OCI-LY3 (cell line): ENCODE measurements at regions not wholly inside any gene's neighbourhood (a gene's known extent, or its start where the extent isn't known, plus 50 kb on each side); places are given as distances from the start of the nearest gene placed in this dataset.

Experiments
- H2AFZ ChIP-seq: fragments of 200-600, 300-600 bp; shearing (Covaris generic); 2 replicates; pipeline ENCODE4 v1.6.0; 2014; ENCODE audit warnings: antibody characterized with exemption, low read depth, low read length
- H3K27ac ChIP-seq: fragments of 200-600, 300-600 bp; sonication (generic); 2 replicates; pipeline ENCODE4 v1.5.1; 2014; ENCODE audit warnings: mild to moderate bottlenecking, low read length, moderate library complexity, mixed read lengths
- H3K27me3 ChIP-seq: fragments of 200-600, 300-600 bp; sonication (generic); 2 replicates; pipeline ENCODE4 v1.6.1; 2014; ENCODE audit warnings: low read depth, low read length, mixed read lengths
- H3K36me3 ChIP-seq: fragments of 200-600, 300-600 bp; sonication (generic); replicated peaks from 2 replicates; pipeline ENCODE3; 2014; ENCODE audit warnings: low read depth, low read length, mixed read lengths
- H3K4me1 ChIP-seq: fragments of 300-600, 200-600 bp; sonication (generic); 2 replicates; pipeline ENCODE4 v1.6.1; 2014; ENCODE audit warnings: low read length, mixed read lengths
- H3K4me2 ChIP-seq: fragments of 200-600, 300-600 bp; sonication (generic); 2 replicates; pipeline ENCODE4 v1.6.1; 2014; ENCODE audit warnings: low read length, mixed read lengths
- H3K4me3 ChIP-seq: fragments of 300-600, 200-600 bp; sonication (generic); 2 replicates; pipeline ENCODE4 v1.5.1; 2014; ENCODE audit warnings: antibody characterized with exemption, mild to moderate bottlenecking, low read length, moderate library complexity
- H3K79me2 ChIP-seq: fragments of 300-600, 200-600 bp; shearing (Covaris generic); 2 replicates; pipeline ENCODE4 v1.6.1; 2014; ENCODE audit warnings: mild to moderate bottlenecking, low read length, mixed read lengths
- H3K9ac ChIP-seq: fragments of 300-600, 200-600 bp; shearing (Covaris generic); 2 replicates; pipeline ENCODE4 v1.6.0; 2014; ENCODE audit warnings: mild to moderate bottlenecking, low read length, moderate library complexity
- H3K9me3 ChIP-seq: fragments of 200-600, 300-600 bp; shearing (Covaris generic); 2 replicates; pipeline ENCODE4 v1.6.1; 2014; ENCODE audit warnings: low read length, mixed read lengths; ENCODE audit not compliant: insufficient read depth
- H4K20me1 ChIP-seq: fragments of 200-600, 300-600 bp; sonication (generic); 2 replicates; pipeline ENCODE4 v1.6.1; 2016; ENCODE audit warnings: low read length, mixed read lengths; ENCODE audit not compliant: insufficient read depth
- CTCF ChIP-seq: fragments of 200-600, 300-600 bp; sonication (generic); IDR thresholded peaks from 2 replicates; pipeline ENCODE4 v1.5.1; 2014; ENCODE audit warnings: antibody characterized with exemption, low read length, low read depth
- EZH2phosphoT487 ChIP-seq: fragments of 200-600 bp; shearing (Covaris generic); IDR thresholded peaks from 2 replicates; pipeline ENCODE4 v1.6.1; 2018; ENCODE audit warnings: antibody characterized with exemption, mixed run types, low read depth

- H3K9me3 ChIP-seq = peaks cover 9% of the 10 kb centered on the region
- no peaks in the 10 kb centered on the region for H3K4me1 ChIP-seq
- H3K79me2 ChIP-seq = no peaks in the 10 kb centered on the region
- H3K9ac ChIP-seq = no peak overlapping the region
- no peak overlapping the region for H2AFZ ChIP-seq
- H3K4me3 ChIP-seq = no peak overlapping the region
- H3K4me2 ChIP-seq = no peak overlapping the region
- H3K27ac ChIP-seq = no peak overlapping the region
- no peak for TF ChIP-seq CTCF
- TF ChIP-seq EZH2phosphoT487 = no peak
- no peaks in the 10 kb centered on the region for H4K20me1 ChIP-seq
- H3K36me3 ChIP-seq = no peaks in the 10 kb centered on the region
- H3K27me3 ChIP-seq = no peaks in the 10 kb centered on the region
Observed at GRCh38 chr14:99052467-99052866, 219.5 kb downstream of the BCL11B start.

GRCh38 chr14:99055019-99055418, 217.0 kb downstream of the BCL11B start:
- Histone ChIP-seq H3K27ac (no peak overlapping the region), H3K79me2 (no peaks in the 10 kb centered on the region), H3K27me3 (no peaks in the 10 kb centered on the region), H3K4me1 (no peaks in the 10 kb centered on the region), H3K36me3 (no peaks in the 10 kb centered on the region), H3K9me3 (peaks cover 9% of the 10 kb centered on the region), H3K4me3 (no peak overlapping the region), H3K9ac (no peak overlapping the region), H3K4me2 (no peak overlapping the region), H2AFZ (no peak overlapping the region), H4K20me1 (no peaks in the 10 kb centered on the region)
- TF ChIP-seq EZH2phosphoT487 (no peak), CTCF (no peak)

- no peak overlapping the region for H3K9ac ChIP-seq
- TF ChIP-seq EZH2phosphoT487 (no peak), CTCF (no peak)
- H3K27me3 ChIP-seq = no peaks in the 10 kb centered on the region; the same call in 1 of the 2 replicates
- H3K4me1 ChIP-seq = no peaks in the 10 kb centered on the region
- no peak overlapping the region for H3K4me3 ChIP-seq
- H3K4me2 ChIP-seq = no peak overlapping the region
- no peaks in the 10 kb centered on the region for H3K36me3 ChIP-seq
- H2AFZ ChIP-seq = no peak overlapping the region
- H4K20me1 ChIP-seq = no peaks in the 10 kb centered on the region
- no peak overlapping the region for H3K27ac ChIP-seq
- H3K79me2 ChIP-seq = no peaks in the 10 kb centered on the region
- peaks cover 9% of the 10 kb centered on the region for H3K9me3 ChIP-seq
Observed at GRCh38 chr14:99055816-99056215, 216.2 kb downstream of the BCL11B start.

- Histone ChIP-seq H3K27me3 (peaks cover 7% of the 10 kb centered on the region; the same call in 1 of the 2 replicates), H3K9me3 (peaks cover 3% of the 10 kb centered on the region; the same call in 1 of the 2 replicates), H2AFZ (no peak overlapping the region), H3K4me1 (no peaks in the 10 kb centered on the region), H3K4me3 (no peak overlapping the region), H4K20me1 (no peaks in the 10 kb centered on the region), H3K4me2 (no peak overlapping the region), H3K79me2 (no peaks in the 10 kb centered on the region), H3K27ac (no peak overlapping the region), H3K9ac (no peak overlapping the region), H3K36me3 (no peaks in the 10 kb centered on the region)
- TF ChIP-seq CTCF (no peak), EZH2phosphoT487 (no peak)
Observed at GRCh38 chr14:99057576-99058083, 214.4 kb downstream of the BCL11B start.
